ENCODE measurements at regions not wholly inside any gene's neighbourhood (a gene's known extent, or its start where the extent isn't known, plus 50 kb on each side); places are given as distances from the start of the nearest gene placed in this dataset.

- Histone ChIP-seq H3K9me3 (replicated peaks; ENCODE audit: control insufficient read depth, insufficient read depth, low read depth, low read length) (0 out of 2 replicates have a peak, but pooled peaks cover 2% of the 10 kb centered on the region), H3K27ac (ENCODE audit: extremely low read depth, low read depth, low read length) (no peak overlapping the region), H3K27me3 (ENCODE audit: control insufficient read depth in 2 of 2, insufficient read depth in 2 of 2, low read length in 2 of 2) (no peaks in the 10 kb centered on the region), H3K79me2 (ENCODE audit: control insufficient read depth, insufficient read depth, low read length) (no peaks in the 10 kb centered on the region), H3K4me2 (ENCODE audit: insufficient read depth, low read length) (no peak overlapping the region), H3K9ac (ENCODE audit: insufficient read depth in 1 of 2, low read depth in 2 of 2, low read length in 2 of 2) (no peak overlapping the region), H3K4me3 (no peak overlapping the region), H3K36me3 (ENCODE audit: control insufficient read depth, insufficient read depth, low read length) (no peaks in the 10 kb centered on the region), H4K20me1 (replicated peaks; ENCODE audit: control insufficient read depth, insufficient read depth, low read length) (no peaks in the 10 kb centered on the region), H2AFZ (ENCODE audit: low read depth, low read length) (no peak overlapping the region), H3K4me1 (replicated peaks in 1 of 2; ENCODE audit: control insufficient read depth in 2 of 2, insufficient read depth in 2 of 2, low read length in 2 of 2) (no peaks in the 10 kb centered on the region), H3K9me1 (ENCODE audit: control insufficient read depth, insufficient read depth, low read length) (no peaks in the 10 kb centered on the region)
- 0% methylated on average over 3 of the region's 3 CpGs for whole genome bisulfite sequencing (ENCODE audit: insufficient coverage, low coverage, missing lambda C conversion rate)
- no TSS peak for BruUV-seq (replicated peaks)
- no peak for ATAC-seq
- no peak for FAIRE-seq
- intact Hi-C loops (cut with micrococcal nuclease) (no loop called here), in situ Hi-C loops (cut with MboI) (no loop called here)
- no peak for DNase-seq (ENCODE audit: extremely low read depth in 1 of 4, low spot score in 3 of 4)
- CTCF ChIA-PET (ENCODE audit: low intra/inter-chr PET ratio): no interaction called here
- POLR2A ChIA-PET: no interaction called here
- TF ChIP-seq RB1 (IDR thresholded peaks at IDR 0.05; ENCODE audit: low read depth): no peak
- TF ChIP-seq KDM2B (CRISPR knock-in tag; IDR thresholded peaks at IDR 0.05): no peak
- TF ChIP-seq MAFK (IDR thresholded peaks at IDR 0.05; ENCODE audit: low read length): no peak
- no peak for TF ChIP-seq ZFP36 (IDR thresholded peaks at IDR 0.05; ENCODE audit: low read depth, low read length, partially characterized antibody)
- no peak for TF ChIP-seq ZNF347 (CRISPR knock-in tag; IDR thresholded peaks at IDR 0.05; ENCODE audit: low read depth)
- TF ChIP-seq HMGN3 (IDR thresholded peaks at IDR 0.05; ENCODE audit: borderline replicate concordance, extremely low read depth, insufficient read length, low read depth, low read length): no peak
- TF ChIP-seq, protein P1, sequence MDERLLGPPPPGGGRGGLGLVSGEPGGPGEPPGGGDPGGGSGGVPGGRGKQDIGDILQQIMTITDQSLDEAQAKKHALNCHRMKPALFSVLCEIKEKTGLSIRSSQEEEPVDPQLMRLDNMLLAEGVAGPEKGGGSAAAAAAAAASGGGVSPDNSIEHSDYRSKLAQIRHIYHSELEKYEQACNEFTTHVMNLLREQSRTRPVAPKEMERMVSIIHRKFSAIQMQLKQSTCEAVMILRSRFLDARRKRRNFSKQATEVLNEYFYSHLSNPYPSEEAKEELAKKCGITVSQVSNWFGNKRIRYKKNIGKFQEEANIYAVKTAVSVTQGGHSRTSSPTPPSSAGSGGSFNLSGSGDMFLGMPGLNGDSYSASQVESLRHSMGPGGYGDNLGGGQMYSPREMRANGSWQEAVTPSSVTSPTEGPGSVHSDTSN (CRISPR knock-in tag; IDR thresholded peaks at IDR 0.05; ENCODE audit: low read depth): no peak
- TF ChIP-seq, protein P1 (tag; conservative IDR thresholded peaks at IDR 0.05; ENCODE audit: low read depth): no peak
- TF ChIP-seq ARID3B (CRISPR knock-in tag; IDR thresholded peaks at IDR 0.05; ENCODE audit: borderline replicate concordance): no peak
- TF ChIP-seq, protein P2, sequence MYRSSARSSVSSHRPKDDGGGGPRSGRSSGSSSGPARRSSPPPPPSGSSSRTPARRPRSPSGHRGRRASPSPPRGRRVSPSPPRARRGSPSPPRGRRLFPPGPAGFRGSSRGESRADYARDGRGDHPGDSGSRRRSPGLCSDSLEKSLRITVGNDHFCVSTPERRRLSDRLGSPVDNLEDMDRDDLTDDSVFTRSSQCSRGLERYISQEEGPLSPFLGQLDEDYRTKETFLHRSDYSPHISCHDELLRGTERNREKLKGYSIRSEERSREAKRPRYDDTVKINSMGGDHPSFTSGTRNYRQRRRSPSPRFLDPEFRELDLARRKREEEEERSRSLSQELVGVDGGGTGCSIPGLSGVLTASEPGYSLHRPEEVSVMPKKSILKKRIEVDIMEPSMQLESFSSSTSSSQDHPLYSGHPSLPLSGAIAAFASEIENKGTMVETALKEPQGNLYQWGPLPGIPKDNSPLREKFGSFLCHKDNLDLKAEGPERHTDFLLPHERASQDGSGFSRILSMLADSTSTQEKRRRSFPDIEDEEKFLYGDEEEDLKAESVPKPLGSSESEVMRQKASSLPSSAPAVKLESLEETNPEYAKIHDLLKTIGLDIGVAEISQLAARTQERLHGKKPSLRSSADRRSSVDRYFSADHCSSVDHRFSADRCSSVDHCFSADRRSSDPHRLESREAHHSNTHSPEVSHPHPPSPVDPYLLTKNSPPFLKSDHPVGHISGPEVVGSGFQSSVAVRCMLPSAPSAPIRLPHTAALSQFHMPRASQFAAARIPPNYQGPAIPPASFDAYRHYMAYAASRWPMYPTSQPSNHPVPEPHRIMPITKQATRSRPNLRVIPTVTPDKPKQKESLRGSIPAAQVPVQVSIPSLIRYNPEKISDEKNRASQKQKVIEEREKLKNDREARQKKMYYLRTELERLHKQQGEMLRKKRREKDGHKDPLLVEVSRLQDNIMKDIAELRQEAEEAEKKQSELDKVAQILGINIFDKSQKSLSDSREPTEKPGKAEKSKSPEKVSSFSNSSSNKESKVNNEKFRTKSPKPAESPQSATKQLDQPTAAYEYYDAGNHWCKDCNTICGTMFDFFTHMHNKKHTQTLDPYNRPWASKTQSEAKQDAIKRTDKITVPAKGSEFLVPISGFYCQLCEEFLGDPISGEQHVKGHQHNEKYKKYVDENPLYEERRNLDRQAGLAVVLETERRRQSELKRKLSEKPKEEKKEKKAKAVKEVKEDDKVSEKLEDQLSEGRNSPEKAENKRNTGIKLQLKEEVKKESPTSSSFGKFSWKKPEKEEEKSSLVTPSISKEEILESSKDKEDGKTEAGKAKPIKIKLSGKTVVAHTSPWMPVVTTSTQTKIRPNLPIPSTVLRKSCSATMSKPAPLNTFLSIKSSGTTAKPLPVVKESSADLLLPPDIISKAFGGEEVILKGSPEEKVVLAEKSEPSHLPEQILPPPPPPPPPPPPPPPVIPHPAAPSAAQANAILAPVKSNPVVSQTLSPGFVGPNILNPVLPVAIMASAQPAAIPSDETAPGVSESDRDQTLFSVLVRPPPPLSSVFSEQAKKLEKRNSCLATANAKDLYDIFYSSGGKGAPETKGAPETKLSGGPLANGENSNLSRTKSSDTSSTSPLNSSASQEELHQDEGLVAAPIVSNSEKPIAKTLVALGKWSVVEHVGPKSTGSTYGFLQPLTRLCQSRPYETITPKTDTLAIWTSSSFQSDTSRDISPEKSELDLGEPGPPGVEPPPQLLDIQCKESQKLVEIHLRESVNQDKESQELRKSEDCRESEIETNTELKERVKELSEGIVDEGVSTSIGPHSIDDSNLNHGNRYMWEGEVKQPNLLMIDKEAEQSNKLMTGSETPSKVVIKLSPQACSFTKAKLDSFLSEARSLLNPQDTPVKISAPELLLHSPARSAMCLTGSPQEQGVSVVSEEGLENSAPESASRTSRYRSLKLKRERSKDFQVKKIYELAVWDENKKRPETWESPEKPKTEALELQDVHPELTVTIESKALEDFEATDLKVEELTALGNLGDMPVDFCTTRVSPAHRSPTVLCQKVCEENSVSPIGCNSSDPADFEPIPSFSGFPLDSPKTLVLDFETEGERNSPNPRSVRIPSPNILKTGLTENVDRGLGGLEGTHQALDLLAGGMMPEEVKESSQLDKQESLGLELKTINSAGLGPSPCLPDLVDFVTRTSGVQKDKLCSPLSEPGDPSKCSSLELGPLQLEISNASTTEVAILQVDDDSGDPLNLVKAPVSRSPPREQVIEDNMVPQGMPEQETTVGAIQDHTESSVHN (IDR thresholded peaks at IDR 0.05; ENCODE audit: borderline replicate concordance in 1 of 2, low read depth in 1 of 2): no peak
These were observed 68.7 kb upstream of the GUCY1A1 start for GRCh38 chr4:155597933-155598451.

Measured in K562 (cell line).